DND-41 (cell line): ENCODE measurements at regions not wholly inside any gene's neighbourhood (a gene's known extent, or its start where the extent isn't known, plus 50 kb on each side); places are given as distances from the start of the nearest gene placed in this dataset.

Experiments
- CTCF ChIP-seq: IDR thresholded peaks from 2 replicates; pipeline ENCODE4 v1.5.1; 2012; ENCODE audit warnings: borderline replicate concordance, low read length, moderate library complexity, mild to moderate bottlenecking; ENCODE audit not compliant: poor library complexity, severe bottlenecking; ENCODE audit errors: extremely low read depth
- EZH2 ChIP-seq: IDR thresholded peaks from 3 replicates; pipeline ENCODE4 v1.6.1; 2012; ENCODE audit warnings: borderline replicate concordance, low read depth, mild to moderate bottlenecking, moderate library complexity, low read length, inconsistent platforms; ENCODE audit not compliant: severe bottlenecking

- TF ChIP-seq CTCF (no peak), EZH2 (no peak)
These were observed 229.0 kb downstream of the ELAVL2 start for GRCh38 chr9:23596913-23597634.
